Psoas muscle (tissue), 7 donors: ENCODE measurements at regions not wholly inside any gene's neighbourhood (a gene's known extent, or its start where the extent isn't known, plus 50 kb on each side); places are given as distances from the start of the nearest gene placed in this dataset.

ENCODE experiments used
- ATAC-seq, 4 donors: fragments of 200-7000 bp; cut with Tn5 transposase; one replicate each; pipeline ENCODE4 v1.9.1; 2020; ENCODE audit warnings: moderate library complexity in 3 of 4, mild to moderate bottlenecking in 2 of 4
- DNase-seq, 2 donors: peaks; one replicate each; pipeline ENCODE4 v3.0.0-alpha.2; 2020
- H3K27ac ChIP-seq: fragments of 200-600 bp; one replicate; pipeline ENCODE4 v1.8.0; 2022
- H3K27me3 ChIP-seq, 3 donors: fragments of 200-600 bp in 1 of 3; one replicate each; pipeline versions ENCODE4 v1.6.1 to v1.8.0; 2013 to 2022; ENCODE audit warnings: low read length in 2 of 3, mild to moderate bottlenecking in 2 of 3, moderate library complexity in 1 of 3; ENCODE audit not compliant: insufficient read depth in 3 of 3
- H3K36me3 ChIP-seq, 2 donors: fragments of 200-600 bp in 1 of 2; one replicate each; pipeline versions ENCODE4 v1.6.1 to v1.8.0; 2013 to 2022; ENCODE audit warnings: low read depth in 1 of 2, mild to moderate bottlenecking in 1 of 2, moderate library complexity in 1 of 2; ENCODE audit not compliant: insufficient read depth in 1 of 2
- H3K4me1 ChIP-seq: fragments of 200-600 bp; one replicate; pipeline ENCODE4 v1.8.0; 2022
- H3K4me3 ChIP-seq: fragments of 200-600 bp; one replicate; pipeline ENCODE4 v1.8.0; 2022; ENCODE audit warnings: mild to moderate bottlenecking
- H3K9me3 ChIP-seq: fragments of 200-600 bp; one replicate; pipeline ENCODE4 v1.8.0; 2022
- WGBS, 3 donors: extraction: QIAGEN DNeasy Blood & Tissue Kit; methylation state at CpG; one replicate each; pipeline versions ENCODE4 v1.1.6 to v1.1.7; 2013; 5-methylcytosine and 5-hydroxymethylcytosine counted together
- intact Hi-C, 2 donors: fragments of 100-400 bp; cut with DNase I; formaldehyde crosslinking; loops; one replicate each; pipeline versions ENCODE4 v1.11.0 to v1.14.2; 2022
- TF ChIP-seq, protein P1 (sequence below): fragments of 200-600 bp; IDR thresholded peaks from one replicate; pipeline ENCODE4 v1.8.0; 2022; ENCODE audit warnings: antibody characterized with exemption
- donor health status: healthy with polysubstance abuse.
- donor health status: DM: no; HTN: no; CAD: no; lungs with moderate emphysema.
- donor health status: Bipolar disorder and iron deficiency.
- donor health status: healthy.
- donor health status: DM: yes; HTN: yes; CAD: no.
- donor health status: DM: no; HTN: no; CAD: no.
- donor health status: DM: yes; HTN: yes; CAD: no.

DNA sequence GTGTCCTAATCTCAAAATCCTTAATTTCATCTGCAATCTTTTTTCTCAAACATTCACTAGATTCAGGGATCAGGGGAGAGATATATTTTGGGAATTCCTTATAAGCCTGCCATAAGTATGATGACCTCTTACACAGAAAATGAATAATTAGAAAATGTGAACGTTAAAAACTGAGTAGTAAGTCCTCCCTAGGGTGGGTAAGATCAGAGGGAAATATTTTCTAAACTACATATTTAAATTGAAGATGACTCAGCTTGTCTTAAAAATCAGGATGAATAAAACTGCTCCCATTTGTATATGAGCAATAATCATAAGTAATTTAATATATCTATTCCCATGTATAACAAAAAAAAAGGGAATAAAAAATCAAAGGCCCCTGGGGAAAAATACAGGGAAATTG lies 935.5 kb downstream of the TMTC2 start:
- Histone ChIP-seq H3K27ac (no peak overlapping the region), H3K36me3 (no peaks in the 10 kb centered on the region), H3K27me3 (no peaks in the 10 kb centered on the region), H3K4me3 (no peak overlapping the region), H3K4me1 (no peaks in the 10 kb centered on the region), H3K9me3 (no peaks in the 10 kb centered on the region)
- no peak for ATAC-seq
- DNase-seq: no peak
- WGBS, 3 donors: 34 to 36% (median 36%) methylated on average over 1 of the region's 1 CpG
- intact Hi-C loops: no loop called here
- TF ChIP-seq, protein P1, sequence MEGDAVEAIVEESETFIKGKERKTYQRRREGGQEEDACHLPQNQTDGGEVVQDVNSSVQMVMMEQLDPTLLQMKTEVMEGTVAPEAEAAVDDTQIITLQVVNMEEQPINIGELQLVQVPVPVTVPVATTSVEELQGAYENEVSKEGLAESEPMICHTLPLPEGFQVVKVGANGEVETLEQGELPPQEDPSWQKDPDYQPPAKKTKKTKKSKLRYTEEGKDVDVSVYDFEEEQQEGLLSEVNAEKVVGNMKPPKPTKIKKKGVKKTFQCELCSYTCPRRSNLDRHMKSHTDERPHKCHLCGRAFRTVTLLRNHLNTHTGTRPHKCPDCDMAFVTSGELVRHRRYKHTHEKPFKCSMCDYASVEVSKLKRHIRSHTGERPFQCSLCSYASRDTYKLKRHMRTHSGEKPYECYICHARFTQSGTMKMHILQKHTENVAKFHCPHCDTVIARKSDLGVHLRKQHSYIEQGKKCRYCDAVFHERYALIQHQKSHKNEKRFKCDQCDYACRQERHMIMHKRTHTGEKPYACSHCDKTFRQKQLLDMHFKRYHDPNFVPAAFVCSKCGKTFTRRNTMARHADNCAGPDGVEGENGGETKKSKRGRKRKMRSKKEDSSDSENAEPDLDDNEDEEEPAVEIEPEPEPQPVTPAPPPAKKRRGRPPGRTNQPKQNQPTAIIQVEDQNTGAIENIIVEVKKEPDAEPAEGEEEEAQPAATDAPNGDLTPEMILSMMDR: no peak

DNA sequence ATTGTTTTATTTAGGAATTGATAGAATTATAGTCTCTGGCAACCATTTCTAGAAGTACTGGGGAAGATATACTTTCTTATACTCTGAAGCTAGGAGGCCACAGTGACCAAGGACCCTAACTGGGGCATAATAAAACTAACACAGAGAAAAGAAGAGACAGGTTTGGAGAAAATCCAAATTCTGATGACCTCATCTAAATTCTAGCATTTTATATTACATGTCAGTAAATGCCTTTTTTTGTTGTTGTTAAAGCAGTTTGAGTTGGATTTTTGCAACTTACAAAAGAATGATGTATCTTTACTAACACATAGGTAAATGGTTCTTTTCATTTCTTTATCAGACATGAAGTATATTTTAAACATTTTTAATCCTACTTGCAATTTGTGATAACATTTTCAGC lies 933.3 kb downstream of the TMTC2 start:
- H3K27me3 ChIP-seq: no peaks in the 10 kb centered on the region
- intact Hi-C loops: loop anchor here in 1 of 2 donors (5.0 kb wide), 1 partner anchor 462 kb away; no protein-coding TSS in a partner anchor
- TF ChIP-seq, protein P1: no peak
- ATAC-seq (no peak), DNase-seq (no peak)
- no peak overlapping the region for H3K27ac ChIP-seq
- no peak overlapping the region for H3K4me3 ChIP-seq
- H3K36me3 ChIP-seq: no peaks in the 10 kb centered on the region
- no peaks in the 10 kb centered on the region for H3K9me3 ChIP-seq
- H3K4me1 ChIP-seq: no peaks in the 10 kb centered on the region

DNA sequence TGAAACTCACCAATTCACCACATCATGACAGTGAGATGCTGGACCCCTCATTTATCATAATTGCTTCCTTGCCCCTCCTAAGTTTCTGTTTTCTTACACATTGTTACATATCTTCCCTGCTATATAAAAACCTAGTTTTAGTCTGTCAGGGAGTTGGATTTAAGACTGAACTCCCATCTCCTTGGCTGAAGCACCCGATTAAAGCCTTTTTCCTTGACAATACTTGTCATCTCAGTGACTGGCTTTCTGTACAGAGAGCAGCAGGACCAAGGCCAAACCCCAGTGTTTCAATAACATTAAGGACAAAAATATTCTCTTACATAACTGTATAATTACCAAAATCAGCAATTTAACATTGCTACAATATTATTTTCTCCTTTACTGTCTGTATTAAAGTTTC lies 928.4 kb downstream of the TMTC2 start:
- 85 to 96% (median 90%) methylated on average over 1 of the region's 1 CpG for WGBS, 3 donors
- DNase-seq (no peak), ATAC-seq (no peak)
- Histone ChIP-seq H3K36me3 (no peaks in the 10 kb centered on the region), H3K4me3 (no peak overlapping the region), H3K4me1 (no peaks in the 10 kb centered on the region), H3K27ac (no peak overlapping the region), H3K27me3 (no peaks in the 10 kb centered on the region), H3K9me3 (no peaks in the 10 kb centered on the region)
- intact Hi-C loops: loop anchor here in 1 of 2 donors (5.0 kb wide), 1 partner anchor 467 kb away; no protein-coding TSS in a partner anchor
- TF ChIP-seq, protein P1: no peak

DNA sequence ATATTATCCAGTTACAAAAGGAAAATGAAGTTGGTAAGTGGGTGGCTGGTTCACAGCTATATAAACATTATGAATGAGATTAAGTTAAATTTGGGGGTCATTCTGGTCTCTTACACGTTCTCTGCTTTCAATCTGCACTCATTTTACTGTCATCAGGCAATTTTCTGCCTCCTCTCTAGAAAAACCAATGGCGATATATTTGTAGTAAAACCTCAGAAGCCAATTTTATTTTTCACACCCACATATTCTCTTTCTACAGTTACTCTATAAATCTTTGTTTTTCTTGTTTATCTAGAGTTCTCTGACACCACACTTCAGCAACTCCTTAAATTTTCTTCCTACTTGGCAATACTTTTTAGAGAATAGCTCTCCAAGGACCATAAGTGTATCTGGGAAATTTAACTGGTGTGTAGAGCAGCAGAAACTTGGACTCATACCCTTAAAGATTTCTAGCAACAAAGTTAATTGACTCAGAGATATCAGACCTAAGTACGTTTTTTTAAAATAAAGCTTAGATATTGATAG lies 926.9 kb downstream of the TMTC2 start:
- 35 to 57% (median 39%) methylated on average over 3 of the region's 3 CpGs for WGBS, 3 donors

DNA sequence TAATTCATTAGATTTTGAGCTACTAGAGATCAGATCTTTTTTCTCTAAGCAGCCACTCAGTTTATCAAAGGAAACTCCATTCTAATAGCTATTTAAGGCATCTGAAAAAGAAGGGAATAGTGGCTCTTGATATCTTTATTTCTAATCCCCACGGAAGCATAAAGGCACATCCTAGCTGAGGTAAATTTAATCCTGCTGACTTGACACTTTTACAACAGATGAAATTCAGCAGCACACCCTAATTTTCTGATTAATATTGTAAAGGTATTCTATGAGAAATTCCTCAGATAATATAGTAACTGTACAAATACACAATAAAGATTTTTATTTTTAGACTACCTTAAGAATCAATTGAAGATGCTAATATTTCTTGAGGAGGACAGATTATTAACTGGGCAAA lies 916.4 kb downstream of the TMTC2 start:
- Histone ChIP-seq H3K4me1 (no peaks in the 10 kb centered on the region), H3K36me3 (no peaks in the 10 kb centered on the region), H3K4me3 (no peak overlapping the region), H3K27ac (no peak overlapping the region), H3K27me3 (no peaks in the 10 kb centered on the region), H3K9me3 (peaks cover 13% of the 10 kb centered on the region)
- TF ChIP-seq, protein P1: no peak
- ATAC-seq: no peak
- WGBS, 3 donors: 86 to 89% (median 88%) methylated on average over 1 of the region's 1 CpG
- DNase-seq: no peak
- intact Hi-C loops: no loop called here

More for the DNA sequence above, 926.9 kb downstream of the TMTC2 start:
- no peak for DNase-seq
- Histone ChIP-seq H3K4me3 (no peak overlapping the region), H3K27me3 (no peaks in the 10 kb centered on the region), H3K9me3 (no peaks in the 10 kb centered on the region), H3K27ac (no peak overlapping the region), H3K4me1 (no peaks in the 10 kb centered on the region), H3K36me3 (no peaks in the 10 kb centered on the region)
- ATAC-seq: no peak
- TF ChIP-seq, protein P1: no peak
- intact Hi-C loops: no loop called here
